IPS-18c (cell line): ENCODE measurements at regions not wholly inside any gene's neighbourhood (a gene's known extent, or its start where the extent isn't known, plus 50 kb on each side); places are given as distances from the start of the nearest gene placed in this dataset.

Experiments used
- H3K4me3 ChIP-seq: 2 replicates; pipeline ENCODE4 v1.7.0; 2013; ENCODE audit warnings: low read depth, mild to moderate bottlenecking, low read length, moderate library complexity; ENCODE audit not compliant: insufficient read depth
- H3K9me3 ChIP-seq: one replicate; pipeline ENCODE4 v1.6.1; 2013; ENCODE audit warnings: mild to moderate bottlenecking, low read length, moderate library complexity; ENCODE audit not compliant: control insufficient read depth, insufficient read depth

- peaks cover 2% of the 10 kb centered on the region for H3K9me3 ChIP-seq
- H3K4me3 ChIP-seq, result no peak overlapping the region
Measured at GRCh38 chr15:89401631-89402517, 67.2 kb upstream of the POLG start.

DNA sequence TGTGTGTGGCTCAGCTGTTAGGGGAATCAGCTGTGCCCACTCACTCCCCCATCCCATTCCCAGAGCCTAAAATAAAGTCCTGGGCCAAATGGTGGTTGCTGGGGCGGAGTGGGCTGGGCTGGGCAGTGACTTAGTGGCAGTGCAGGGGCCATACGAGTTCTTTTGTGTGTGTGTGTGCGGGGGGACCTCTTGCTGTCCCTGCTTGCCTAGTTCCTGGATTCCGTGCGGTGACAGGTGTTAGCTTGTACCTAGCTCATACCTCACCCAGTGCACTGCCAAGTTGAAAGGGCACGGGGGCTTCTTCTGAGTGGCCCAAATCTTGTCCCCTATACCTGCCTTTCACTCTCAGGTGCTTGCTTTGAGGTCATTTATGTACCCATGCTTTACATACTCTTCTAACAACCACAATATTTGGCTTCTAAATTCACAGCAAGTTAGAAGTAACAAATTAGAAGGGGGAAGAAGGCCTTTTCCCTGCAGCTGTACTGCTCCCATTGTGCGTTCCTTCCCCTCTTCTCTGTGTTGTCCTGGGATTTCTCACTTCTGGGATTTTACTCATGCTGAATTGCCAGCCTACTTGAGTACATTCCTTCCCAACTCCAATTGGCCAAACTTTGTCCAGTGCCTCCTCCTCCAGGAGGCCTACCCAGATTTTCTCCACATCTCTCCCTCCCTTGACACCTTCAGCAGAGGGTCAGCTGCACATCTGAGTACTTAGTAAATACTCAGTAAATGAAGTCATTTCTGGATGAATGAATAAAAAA lies 66.3 kb upstream of the POLG start:
- Histone ChIP-seq H3K4me3 (no peak overlapping the region), H3K9me3 (peaks cover 2% of the 10 kb centered on the region)

DNA sequence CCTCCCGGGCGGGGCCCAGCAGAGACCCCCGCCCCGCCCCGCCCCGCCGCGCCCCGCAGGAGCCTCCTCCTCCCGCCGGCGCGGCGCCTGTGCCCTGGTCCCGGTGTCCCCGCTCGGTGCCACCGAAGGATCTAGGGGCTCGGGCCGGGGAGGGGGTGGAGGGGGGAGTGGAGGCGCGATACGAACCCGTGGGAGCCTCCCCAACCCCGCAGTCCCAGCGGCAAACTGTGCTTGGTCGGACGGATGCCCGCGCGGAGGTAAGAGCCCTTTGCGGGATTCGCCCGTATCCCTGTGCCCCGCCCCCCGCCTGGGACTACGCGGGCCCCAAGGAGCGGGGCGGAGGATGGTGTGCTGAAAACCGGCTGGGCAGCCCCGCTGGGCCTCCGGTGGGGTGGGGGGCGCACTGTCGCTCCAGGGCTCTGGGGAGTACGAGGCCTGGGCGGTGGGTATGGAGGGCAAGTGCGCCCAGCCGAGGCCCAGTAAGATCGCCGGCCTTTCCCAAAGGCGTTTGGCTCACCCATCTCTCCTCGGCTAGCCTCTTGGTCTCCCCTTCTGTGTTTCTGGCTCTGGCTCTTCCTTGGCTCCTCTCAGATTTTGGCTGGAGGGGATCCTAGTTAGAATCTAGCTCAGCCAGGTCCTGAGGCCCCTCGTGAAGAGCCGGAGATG lies 65.6 kb upstream of the POLG start:
- Histone ChIP-seq H3K4me3 (no peak overlapping the region; the same call in 1 of the 2 replicates), H3K9me3 (peaks cover 2% of the 10 kb centered on the region)

GRCh38 chr15:89399238-89400115 lies 64.9 kb upstream of the POLG start:
- Histone ChIP-seq H3K9me3 (peaks cover 2% of the 10 kb centered on the region), H3K4me3 (peak overlapping the region; percentile 40; the same call in 1 of the 2 replicates)

DNA sequence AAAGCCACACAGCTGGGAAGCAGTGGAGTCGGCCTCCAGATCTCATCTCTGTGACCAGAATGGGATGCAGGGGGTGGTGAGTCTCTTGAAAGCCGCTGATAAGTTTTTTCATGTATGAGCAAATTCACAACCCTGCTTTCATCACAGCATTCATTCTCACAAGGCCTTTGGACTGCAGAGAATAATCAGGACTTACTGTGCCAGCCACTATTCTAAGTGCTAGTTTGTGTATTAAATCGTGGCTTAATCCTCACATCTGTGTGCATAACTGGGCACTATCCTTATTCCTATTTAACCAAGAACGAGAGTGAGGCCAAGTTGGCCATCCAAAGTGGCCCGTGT lies 64.2 kb upstream of the POLG start:
- Histone ChIP-seq H3K4me3 (no peak overlapping the region), H3K9me3 (peaks cover 2% of the 10 kb centered on the region)

GRCh38 chr15:89397653-89398023 lies 63.0 kb upstream of the POLG start:
- H3K9me3 ChIP-seq, result peaks cover 2% of the 10 kb centered on the region
- no peak overlapping the region for H3K4me3 ChIP-seq

DNA sequence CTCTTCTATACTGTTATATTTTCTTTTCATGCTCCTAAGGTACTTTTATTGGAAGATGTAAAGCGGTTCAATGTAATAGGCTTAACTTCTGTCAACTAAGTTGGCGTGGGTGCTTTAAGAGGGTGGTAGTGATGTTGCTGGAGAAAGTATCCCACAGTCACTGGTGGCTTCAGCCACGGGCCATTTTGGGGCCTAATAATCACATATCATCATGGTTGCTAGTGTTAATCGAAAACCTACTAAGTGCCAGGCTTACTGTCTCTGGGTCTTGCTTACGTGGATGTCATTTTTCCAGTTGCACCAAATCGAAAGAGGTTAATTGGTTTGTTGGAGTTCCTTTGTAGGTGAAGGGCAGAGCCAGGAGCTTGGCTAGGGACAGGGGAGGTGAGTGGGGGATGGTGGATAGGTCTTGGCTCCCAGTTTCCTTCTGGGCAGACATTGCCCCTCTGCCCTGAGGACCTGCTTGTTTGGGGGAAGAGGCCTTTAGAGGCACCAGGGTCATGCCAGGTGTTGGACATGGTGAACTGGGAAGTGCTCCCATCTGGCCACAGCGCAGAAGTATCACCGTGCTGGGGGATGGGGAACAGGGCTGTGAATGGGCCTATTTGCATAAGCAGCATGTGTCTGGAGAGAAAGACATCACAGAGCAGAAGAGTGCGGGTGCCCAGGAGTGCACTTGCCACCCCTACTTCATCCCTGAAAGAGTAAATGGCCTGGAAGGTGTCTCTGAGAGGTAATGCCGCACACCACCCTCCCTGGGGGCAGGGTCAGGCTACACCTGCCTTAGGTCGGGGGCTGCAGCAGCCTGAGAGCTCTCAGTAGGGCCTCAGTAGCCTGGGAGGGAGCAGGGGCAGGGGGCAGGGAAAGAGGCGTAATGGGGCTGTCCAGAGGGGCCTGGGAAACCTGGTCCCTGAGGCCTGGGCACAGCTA lies 62.4 kb upstream of the POLG start:
- H3K9me3 ChIP-seq, result no peaks in the 10 kb centered on the region
- H3K4me3 ChIP-seq, result no peak overlapping the region

- Histone ChIP-seq H3K4me3 (no peak overlapping the region), H3K9me3 (no peaks in the 10 kb centered on the region)
Measured at GRCh38 chr15:89395996-89396395, 61.4 kb upstream of the POLG start.

GRCh38 chr15:89395461-89395871 lies 60.8 kb upstream of the POLG start:
- H3K9me3 ChIP-seq, result no peaks in the 10 kb centered on the region
- no peak overlapping the region for H3K4me3 ChIP-seq

DNA sequence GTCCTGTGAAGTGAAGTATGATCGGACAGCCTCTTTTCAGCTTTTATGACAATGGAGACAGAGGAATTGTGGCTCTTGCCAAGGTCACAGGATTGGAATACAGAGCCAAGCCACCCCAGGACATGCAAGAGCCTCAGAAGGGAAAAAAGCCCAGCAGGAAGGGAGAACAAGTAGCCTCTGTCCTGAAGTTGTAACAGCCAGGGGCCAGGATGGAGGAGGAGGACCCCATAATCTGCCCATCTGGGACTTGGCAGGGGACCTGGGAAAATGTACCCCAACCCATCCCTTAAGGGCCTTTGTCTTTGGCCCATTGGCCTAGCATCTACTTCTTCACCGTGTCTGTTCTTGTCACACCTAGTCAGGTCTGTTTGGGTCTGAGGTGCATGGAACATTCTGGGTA lies 60.4 kb upstream of the POLG start:
- no peaks in the 10 kb centered on the region for H3K9me3 ChIP-seq
- no peak overlapping the region for H3K4me3 ChIP-seq

DNA sequence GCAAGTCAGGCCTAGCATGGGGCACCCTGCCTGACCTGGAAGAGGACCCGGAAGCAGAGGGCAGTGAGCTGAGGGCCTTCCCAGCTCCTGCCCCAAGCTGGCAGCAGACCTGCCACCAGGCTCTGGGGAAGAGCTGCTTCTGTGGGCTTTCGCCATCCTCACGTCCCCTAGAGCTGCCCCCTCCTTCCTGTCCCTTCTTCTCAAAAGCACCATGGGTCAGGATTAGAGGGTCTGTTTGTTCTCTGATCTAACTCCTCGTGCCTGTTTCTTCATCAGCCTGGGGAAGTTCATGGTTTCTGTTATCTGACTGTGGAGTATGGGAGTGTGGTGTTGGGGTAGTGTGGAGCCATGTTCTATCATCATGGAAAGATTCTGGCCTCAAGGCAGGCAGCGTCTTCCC lies 58.4 kb upstream of the POLG start:
- Histone ChIP-seq H3K9me3 (no peaks in the 10 kb centered on the region), H3K4me3 (no peak overlapping the region)

GRCh38 chr15:89391685-89392257 lies 57.1 kb upstream of the POLG start:
- Histone ChIP-seq H3K9me3 (no peaks in the 10 kb centered on the region), H3K4me3 (no peak overlapping the region)

DNA sequence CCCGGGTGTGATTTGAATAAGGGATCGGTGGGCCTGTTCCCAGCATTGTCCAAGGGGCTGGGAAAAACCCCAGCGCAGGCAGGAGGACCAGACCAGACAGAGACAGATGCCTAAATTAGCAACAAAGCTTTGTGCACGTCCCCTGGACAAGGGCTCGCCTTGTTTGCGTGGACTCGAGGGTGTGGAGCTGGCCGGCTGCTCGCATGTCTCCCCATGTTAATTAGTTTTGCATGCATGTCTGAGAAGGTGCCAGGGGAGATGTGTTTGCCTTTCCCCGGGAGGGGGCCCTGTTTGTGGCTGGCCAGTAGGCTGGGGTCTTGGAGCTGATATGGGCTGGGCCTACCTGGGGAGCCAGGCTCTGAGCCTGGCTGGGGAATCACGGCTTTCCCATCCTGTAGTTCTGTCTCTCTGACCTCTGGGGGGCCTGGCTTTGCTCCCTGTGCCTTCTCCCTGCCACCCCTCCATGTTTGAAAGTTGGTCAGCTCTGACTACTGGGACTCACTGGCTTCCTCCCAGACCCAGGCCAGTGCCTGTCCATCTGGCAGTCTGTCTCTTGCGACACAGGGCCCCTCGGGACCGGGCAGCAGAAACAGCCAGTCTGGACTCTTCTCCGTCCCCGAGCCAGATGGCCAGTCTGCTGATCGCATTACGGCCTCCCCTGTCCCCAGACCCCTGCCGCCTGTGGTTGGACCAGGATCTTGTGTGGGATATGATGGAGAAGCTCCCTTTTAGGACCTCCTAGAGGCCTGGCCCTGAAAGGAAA lies 55.4 kb upstream of the POLG start:
- Histone ChIP-seq H3K4me3 (peak overlapping the region; percentile 24; the same call in 1 of the 2 replicates), H3K9me3 (no peaks in the 10 kb centered on the region)

DNA sequence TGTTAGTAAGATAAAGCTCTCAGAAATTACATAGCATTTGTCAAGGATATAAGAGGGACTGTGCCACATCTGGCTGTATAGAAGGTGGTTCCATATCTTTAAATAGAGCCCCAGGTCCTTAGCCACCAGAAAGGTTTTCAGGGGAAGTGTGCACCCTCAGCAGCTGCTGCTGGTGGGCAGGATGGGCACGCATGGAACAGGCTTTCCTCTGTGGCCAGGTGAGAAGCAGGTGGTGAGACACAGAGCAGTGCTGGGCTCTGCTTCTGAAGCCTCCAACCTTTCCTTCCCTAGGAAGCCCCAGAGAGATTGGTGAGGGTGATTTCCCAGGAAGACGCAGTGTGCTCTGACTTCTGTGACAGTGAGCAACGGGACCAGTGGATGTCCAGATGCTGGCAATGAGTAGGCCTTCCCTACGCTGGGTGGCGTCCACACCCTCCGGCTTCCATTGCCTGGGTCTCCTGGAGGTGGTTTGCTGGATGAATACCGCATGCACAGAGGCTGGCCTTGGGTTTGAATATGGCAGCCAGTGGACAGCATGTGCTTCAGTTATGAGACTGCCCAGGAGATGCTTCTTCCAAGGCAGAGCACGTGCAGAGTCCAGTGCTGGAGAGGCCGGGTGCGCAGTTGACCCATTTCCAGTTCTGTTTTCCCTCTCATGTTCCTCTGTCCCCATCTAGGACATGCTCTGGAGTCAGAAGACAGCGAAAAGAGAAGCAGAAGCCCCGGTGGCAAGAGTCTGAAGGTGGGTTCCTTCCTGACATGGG lies 52.7 kb upstream of the POLG start:
- Histone ChIP-seq H3K9me3 (peaks cover 3% of the 10 kb centered on the region), H3K4me3 (no peak overlapping the region)
